ENCODE measurements at regions not wholly inside any gene's neighbourhood (a gene's known extent, or its start where the extent isn't known, plus 50 kb on each side); places are given as distances from the start of the nearest gene placed in this dataset.
A peak's percentile ranks its signal among the peaks of the same experiment; 100 is the strongest.
"Not testable (repeated sequence)": the region's sequence is repeated elsewhere in the genome, so short reads cannot be mapped to it uniquely, and the experiment has no call there.

DNA sequence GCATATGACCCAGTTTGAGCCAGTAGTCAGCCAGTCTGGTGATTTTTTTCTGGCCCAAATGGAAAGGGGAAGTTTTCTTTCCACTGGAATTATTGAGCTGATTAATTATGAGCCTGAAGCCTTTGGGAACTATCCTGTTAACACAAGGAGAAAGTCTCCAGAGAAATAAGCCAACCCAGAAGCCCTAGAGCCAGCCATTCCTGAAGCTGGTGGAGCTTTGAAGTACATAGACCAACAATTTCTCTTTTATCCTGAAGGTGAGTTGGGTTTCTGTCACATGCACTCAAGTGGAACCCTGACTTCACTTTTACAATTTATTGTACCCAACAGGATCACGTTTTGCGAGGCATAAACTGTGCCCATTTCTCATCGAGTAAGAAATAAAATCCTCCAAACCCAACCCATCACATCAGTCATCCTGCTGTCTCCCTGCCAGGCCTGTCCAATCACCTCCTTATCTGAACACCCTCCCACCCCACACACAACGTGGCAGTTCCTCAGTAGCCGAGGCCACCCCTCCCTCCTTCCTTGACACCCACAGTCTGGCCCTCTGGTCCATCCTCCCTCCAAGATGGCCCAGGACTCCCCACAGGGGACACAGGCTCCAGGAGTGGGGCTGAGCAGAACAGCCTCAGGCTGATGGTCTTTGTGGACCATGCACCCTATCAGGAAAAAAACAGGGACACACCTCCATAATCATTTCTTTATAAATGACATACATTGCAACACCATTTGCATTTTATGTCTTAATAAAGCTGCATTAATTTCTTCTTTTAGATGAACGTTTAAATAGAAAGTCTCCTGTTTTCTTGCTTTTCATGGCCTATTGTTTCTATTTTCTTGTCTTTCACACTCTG is 55.7 kb upstream of the GATA2 start:
- DNase-seq = no peak

DNA sequence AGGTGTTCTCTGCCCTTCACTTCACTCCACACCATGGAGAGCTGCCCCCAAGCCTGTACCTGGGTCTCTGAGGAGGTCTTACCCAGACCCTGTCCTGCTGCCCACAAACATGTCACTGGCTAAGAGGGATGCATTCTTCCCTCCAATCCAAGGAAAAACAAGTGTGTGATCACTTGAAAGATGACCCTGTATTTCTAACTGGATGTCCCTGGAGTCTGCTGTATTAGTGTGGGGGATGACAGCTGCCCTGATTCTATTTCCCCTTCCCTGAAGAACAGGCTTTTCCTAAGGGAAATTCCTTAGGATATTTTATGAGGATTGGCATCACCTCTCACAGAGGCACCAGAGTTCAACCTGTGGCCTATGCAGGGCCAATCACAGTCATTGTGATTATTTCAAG is 55.0 kb upstream of the GATA2 start:
- DNase-seq = no peak

DNA sequence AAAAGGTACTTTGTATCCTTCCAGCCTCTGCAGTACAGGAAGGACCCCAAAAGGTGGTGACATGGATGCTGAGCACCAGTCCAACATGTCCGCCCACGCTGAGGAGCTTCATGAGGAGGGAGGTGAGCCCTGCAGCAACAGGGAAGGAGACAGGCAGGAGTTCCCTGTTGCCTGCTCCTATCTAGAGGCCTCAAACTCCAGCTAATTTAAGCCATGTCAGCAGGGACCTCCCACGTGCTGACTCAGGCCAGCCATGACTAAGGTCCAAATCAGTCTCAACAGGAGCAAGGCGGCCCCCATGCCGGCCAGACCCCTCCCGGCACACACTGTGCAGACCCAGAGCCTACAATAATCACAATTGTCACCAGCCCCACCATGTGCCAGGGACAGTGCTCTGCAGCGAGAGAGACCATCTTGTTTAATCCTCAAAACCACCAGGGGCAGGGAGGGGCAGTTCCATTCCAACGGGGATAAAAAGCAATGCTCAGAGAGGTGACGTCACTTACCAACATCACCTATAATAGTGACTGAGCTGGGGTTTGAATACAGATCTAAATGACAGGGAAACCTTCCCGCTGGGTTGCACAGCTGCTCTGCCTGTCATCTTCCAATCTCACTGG is 54.5 kb upstream of the GATA2 start:
- peak; percentile 42 to 49 (median 45) for DNase-seq

DNA sequence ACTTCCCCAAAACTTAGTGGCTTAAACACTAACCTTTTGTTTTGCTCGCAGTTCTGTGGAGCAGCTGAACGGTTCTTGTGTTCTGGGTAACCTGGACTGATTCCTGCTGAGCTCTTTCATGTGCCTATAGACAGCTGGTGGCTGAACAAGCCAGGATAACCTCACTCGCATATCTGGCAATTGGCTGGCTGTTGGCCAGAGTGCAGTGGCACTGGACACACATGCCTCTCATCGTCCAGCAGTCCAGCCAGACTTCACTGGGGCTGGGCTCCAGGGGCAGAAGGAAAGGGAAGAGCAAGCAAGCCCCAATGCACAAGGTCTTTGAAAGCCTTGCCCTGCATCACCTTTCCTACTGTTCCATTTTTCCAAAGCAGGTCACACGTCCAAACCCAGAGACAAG is 53.6 kb upstream of the GATA2 start:
- no peak for DNase-seq

DNA sequence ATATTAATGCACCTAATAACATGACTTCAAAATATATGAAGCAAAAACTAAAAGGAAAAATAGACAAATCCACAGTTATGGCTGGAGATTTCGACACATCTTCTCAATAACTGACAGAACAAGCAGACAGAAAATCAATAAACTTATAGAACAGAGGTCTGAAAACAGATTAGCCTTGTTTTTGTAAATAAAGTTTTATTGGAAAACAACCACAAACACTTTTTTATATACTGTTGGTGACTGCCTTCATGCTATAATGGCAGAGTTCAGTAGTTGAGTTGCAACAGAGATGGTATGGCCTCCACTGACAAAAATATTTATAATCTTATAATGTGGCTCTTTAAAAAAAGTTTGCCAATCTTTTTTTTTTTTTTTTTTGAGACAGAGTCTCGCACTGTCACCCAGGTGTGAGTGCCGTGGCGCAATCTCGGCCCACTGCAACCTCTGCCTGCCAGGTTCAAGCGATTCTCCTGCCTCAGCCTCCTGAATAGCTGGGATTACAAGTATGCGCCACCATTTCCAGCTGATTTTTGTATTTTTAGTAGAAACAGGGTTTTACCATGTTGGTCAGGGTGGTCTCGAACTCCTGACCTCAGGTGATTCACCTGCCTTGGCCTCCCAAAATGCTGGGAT is 52.2 kb upstream of the GATA2 start:
- no peak for DNase-seq

DNA sequence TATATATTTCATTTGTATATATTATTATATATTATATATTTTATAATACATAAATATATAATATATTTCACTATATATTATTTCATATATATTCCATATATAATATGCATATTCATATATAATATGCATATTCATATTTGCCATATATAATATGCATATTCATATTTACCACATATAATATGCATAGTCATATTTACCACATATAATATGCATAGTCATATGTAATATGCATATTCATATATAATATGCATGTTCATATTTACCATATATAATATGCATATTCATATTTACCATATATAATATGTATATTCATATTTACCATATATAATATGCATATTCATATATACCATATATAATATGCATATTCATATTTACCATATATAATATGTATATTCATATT is 51.2 kb upstream of the GATA2 start:
- no peak for DNase-seq

DNA sequence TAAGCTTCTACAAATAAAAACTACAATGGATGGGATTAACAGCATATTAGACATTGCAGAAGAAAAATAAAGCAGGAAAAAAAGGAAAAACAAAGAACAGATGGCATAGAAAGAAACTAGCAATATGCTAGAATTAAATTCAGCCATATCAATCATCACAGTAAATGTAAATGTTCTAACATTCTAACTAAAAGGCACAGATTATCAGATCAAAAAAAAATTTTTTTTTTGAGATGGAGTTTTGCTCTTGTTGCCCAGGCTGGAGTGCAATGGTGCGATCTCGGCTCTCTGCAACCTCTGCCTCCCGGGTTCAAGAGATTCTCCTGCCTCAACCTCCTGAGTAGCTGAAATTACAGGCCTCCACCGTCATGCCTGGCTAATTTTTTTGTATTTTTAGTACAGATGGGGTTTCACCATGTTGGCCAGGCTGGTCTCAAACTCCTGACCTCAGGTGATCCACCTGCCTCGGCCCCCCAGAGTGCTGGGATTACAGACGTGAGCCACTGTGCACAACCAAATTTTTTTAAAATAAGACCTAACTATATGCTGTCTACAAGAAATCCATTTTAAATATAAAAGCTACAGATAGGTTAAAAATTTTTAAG is 50.7 kb upstream of the GATA2 start:
- not testable (repeated sequence) for DNase-seq

Measured in suppressor macrophage treated with lipopolysaccharide for 1 hour (primary cell).